OCI-LY3 (cell line): ENCODE measurements at regions not wholly inside any gene's neighbourhood (a gene's known extent, or its start where the extent isn't known, plus 50 kb on each side); places are given as distances from the start of the nearest gene placed in this dataset.

Source experiments
- H2AFZ ChIP-seq: fragments of 200-600, 300-600 bp; shearing (Covaris generic); 2 replicates; pipeline ENCODE4 v1.6.0; 2014; ENCODE audit warnings: antibody characterized with exemption, low read depth, low read length
- H3K27ac ChIP-seq: fragments of 200-600, 300-600 bp; sonication (generic); 2 replicates; pipeline ENCODE4 v1.5.1; 2014; ENCODE audit warnings: mild to moderate bottlenecking, low read length, moderate library complexity, mixed read lengths
- H3K27me3 ChIP-seq: fragments of 200-600, 300-600 bp; sonication (generic); 2 replicates; pipeline ENCODE4 v1.6.1; 2014; ENCODE audit warnings: low read depth, low read length, mixed read lengths
- H3K36me3 ChIP-seq: fragments of 200-600, 300-600 bp; sonication (generic); replicated peaks from 2 replicates; pipeline ENCODE3; 2014; ENCODE audit warnings: low read depth, low read length, mixed read lengths
- H3K4me1 ChIP-seq: fragments of 300-600, 200-600 bp; sonication (generic); 2 replicates; pipeline ENCODE4 v1.6.1; 2014; ENCODE audit warnings: low read length, mixed read lengths
- H3K4me2 ChIP-seq: fragments of 200-600, 300-600 bp; sonication (generic); 2 replicates; pipeline ENCODE4 v1.6.1; 2014; ENCODE audit warnings: low read length, mixed read lengths
- H3K4me3 ChIP-seq: fragments of 300-600, 200-600 bp; sonication (generic); 2 replicates; pipeline ENCODE4 v1.5.1; 2014; ENCODE audit warnings: antibody characterized with exemption, mild to moderate bottlenecking, low read length, moderate library complexity
- H3K79me2 ChIP-seq: fragments of 300-600, 200-600 bp; shearing (Covaris generic); 2 replicates; pipeline ENCODE4 v1.6.1; 2014; ENCODE audit warnings: mild to moderate bottlenecking, low read length, mixed read lengths
- H3K9ac ChIP-seq: fragments of 300-600, 200-600 bp; shearing (Covaris generic); 2 replicates; pipeline ENCODE4 v1.6.0; 2014; ENCODE audit warnings: mild to moderate bottlenecking, low read length, moderate library complexity
- H3K9me3 ChIP-seq: fragments of 200-600, 300-600 bp; shearing (Covaris generic); 2 replicates; pipeline ENCODE4 v1.6.1; 2014; ENCODE audit warnings: low read length, mixed read lengths; ENCODE audit not compliant: insufficient read depth
- H4K20me1 ChIP-seq: fragments of 200-600, 300-600 bp; sonication (generic); 2 replicates; pipeline ENCODE4 v1.6.1; 2016; ENCODE audit warnings: low read length, mixed read lengths; ENCODE audit not compliant: insufficient read depth
- EZH2phosphoT487 ChIP-seq: fragments of 200-600 bp; shearing (Covaris generic); IDR thresholded peaks from 2 replicates; pipeline ENCODE4 v1.6.1; 2018; ENCODE audit warnings: antibody characterized with exemption, mixed run types, low read depth
- TF ChIP-seq, protein P1 (sequence below): fragments of 200-600, 300-600 bp; sonication (generic); IDR thresholded peaks from 2 replicates; pipeline ENCODE4 v1.5.1; 2014; ENCODE audit warnings: antibody characterized with exemption, low read length, low read depth

DNA sequence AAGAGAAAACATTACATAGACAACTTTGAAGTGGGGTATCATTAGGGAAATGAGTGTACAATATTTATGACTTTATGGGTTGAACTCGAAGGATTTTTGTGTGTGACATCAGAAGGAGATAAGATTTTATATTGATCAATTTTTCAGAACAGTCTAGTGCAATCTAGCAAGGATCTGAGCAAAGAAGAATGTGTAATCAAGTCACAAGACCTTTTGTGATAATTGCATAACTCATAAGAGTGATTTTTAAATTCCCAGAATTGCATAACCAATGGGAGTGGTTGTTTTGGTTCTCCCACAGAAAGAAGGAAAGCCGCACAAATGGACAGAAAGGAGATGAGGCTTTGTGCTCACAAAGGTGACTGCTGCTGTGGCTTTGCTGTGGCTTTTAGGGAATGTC lies 441.8 kb upstream of the FLRT2 start:
- H4K20me1 ChIP-seq, result no peaks in the 10 kb centered on the region
- H3K4me2 ChIP-seq, result no peak overlapping the region
- no peaks in the 10 kb centered on the region for H3K79me2 ChIP-seq
- no peak overlapping the region for H3K9ac ChIP-seq
- no peak overlapping the region for H2AFZ ChIP-seq
- no peaks in the 10 kb centered on the region for H3K9me3 ChIP-seq
- no peaks in the 10 kb centered on the region for H3K36me3 ChIP-seq
- H3K27me3 ChIP-seq, result no peaks in the 10 kb centered on the region
- no peak overlapping the region for H3K27ac ChIP-seq
- H3K4me1 ChIP-seq, result no peaks in the 10 kb centered on the region
- no peak for TF ChIP-seq EZH2phosphoT487
- TF ChIP-seq, protein P1, sequence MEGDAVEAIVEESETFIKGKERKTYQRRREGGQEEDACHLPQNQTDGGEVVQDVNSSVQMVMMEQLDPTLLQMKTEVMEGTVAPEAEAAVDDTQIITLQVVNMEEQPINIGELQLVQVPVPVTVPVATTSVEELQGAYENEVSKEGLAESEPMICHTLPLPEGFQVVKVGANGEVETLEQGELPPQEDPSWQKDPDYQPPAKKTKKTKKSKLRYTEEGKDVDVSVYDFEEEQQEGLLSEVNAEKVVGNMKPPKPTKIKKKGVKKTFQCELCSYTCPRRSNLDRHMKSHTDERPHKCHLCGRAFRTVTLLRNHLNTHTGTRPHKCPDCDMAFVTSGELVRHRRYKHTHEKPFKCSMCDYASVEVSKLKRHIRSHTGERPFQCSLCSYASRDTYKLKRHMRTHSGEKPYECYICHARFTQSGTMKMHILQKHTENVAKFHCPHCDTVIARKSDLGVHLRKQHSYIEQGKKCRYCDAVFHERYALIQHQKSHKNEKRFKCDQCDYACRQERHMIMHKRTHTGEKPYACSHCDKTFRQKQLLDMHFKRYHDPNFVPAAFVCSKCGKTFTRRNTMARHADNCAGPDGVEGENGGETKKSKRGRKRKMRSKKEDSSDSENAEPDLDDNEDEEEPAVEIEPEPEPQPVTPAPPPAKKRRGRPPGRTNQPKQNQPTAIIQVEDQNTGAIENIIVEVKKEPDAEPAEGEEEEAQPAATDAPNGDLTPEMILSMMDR, result no peak
- H3K4me3 ChIP-seq, result no peak overlapping the region

DNA sequence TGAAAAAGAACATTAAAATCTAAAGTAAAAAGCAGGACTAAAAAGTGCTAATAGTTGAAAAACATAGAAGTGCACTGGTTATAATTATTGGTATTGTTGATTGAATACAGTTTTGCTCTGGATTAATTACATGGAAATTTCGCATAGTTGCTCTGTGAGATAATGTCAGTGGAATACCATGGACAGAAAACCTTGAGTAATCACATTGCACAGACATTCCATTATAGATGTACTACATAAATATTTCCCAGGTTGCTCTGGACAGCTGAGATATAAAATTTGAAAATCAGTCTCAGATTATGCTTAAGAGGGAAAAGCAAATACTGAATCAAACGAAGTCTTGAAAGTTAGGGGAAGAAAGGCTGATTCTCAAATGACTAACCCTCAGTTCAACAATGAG lies 439.3 kb upstream of the FLRT2 start:
- Histone ChIP-seq H3K79me2 (no peaks in the 10 kb centered on the region), H3K4me1 (no peaks in the 10 kb centered on the region), H3K27me3 (no peaks in the 10 kb centered on the region), H3K4me3 (no peak overlapping the region), H3K9ac (no peak overlapping the region), H4K20me1 (no peaks in the 10 kb centered on the region), H3K36me3 (no peaks in the 10 kb centered on the region), H3K27ac (no peak overlapping the region), H3K9me3 (no peaks in the 10 kb centered on the region), H2AFZ (no peak overlapping the region), H3K4me2 (no peak overlapping the region)
- TF ChIP-seq, protein P1, result no peak
- TF ChIP-seq EZH2phosphoT487, result no peak

DNA sequence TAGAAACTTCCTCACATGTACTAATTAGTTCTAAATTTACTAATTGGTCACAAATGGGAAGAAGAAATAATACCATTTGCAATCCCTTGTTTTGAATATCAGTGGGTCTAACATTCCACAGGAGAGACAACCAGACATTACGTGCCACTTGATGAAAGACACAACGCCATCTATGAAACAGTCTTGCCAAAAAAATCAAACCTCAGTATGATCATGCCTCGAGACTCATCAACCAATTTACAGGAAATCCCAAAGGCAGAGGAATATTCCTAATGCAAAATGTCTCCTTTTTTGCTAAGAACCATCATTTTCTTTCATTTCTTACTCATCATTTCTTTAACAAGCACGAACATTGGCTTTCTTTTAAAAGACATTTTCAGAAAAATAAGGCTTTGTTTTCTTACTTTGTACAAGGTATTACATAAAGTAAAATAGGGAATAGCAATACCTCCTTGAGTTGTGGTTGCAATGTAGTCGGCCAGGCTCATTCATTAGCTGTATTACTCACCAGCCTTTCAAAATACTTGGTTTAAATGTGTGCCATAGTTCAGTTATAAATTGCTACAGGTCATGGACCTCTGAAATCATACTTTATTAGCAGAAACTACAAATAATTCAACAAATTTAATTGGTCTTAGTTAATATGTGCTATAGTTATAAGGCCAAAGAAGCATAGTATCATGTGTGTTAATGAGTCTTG lies 436.2 kb upstream of the FLRT2 start:
- Histone ChIP-seq H3K4me2 (no peak overlapping the region), H3K9ac (no peak overlapping the region), H2AFZ (no peak overlapping the region), H3K9me3 (no peaks in the 10 kb centered on the region), H3K36me3 (no peaks in the 10 kb centered on the region), H3K79me2 (no peaks in the 10 kb centered on the region), H3K4me1 (no peaks in the 10 kb centered on the region), H3K4me3 (no peak overlapping the region), H3K27me3 (no peaks in the 10 kb centered on the region), H4K20me1 (no peaks in the 10 kb centered on the region), H3K27ac (no peak overlapping the region)
- TF ChIP-seq, protein P1, result no peak
- TF ChIP-seq EZH2phosphoT487, result no peak

DNA sequence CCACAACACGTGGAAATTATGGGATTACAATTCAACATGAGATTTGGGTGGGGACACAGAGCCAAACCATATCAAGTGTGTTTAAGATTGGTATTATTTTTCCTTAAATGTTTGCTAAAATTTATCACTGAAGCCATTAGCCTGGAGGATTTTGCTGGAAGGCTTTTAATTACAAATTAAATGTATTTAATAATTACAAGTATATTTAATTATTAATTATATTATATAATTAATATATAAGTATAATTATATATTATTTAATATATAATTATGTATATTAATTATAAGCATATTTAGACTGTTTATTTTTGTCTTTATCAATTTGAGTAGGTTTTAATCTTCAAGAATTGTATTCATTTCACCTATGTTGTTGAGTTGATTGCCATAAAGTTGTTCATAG lies 427.4 kb upstream of the FLRT2 start:
- Histone ChIP-seq H4K20me1 (no peaks in the 10 kb centered on the region), H3K4me2 (no peak overlapping the region), H3K27me3 (no peaks in the 10 kb centered on the region), H3K4me1 (no peaks in the 10 kb centered on the region), H3K9me3 (no peaks in the 10 kb centered on the region), H3K27ac (no peak overlapping the region), H3K4me3 (no peak overlapping the region), H3K79me2 (no peaks in the 10 kb centered on the region), H3K9ac (no peak overlapping the region), H2AFZ (no peak overlapping the region), H3K36me3 (no peaks in the 10 kb centered on the region)
- TF ChIP-seq EZH2phosphoT487, result no peak
- TF ChIP-seq, protein P1, result no peak
